ENCODE measurements at regions not wholly inside any gene's neighbourhood (a gene's known extent, or its start where the extent isn't known, plus 50 kb on each side); places are given as distances from the start of the nearest gene placed in this dataset.

- TF ChIP-seq HNF4G (IDR thresholded peaks at IDR 0.05), result no peak
- TF ChIP-seq TAF1 (conservative IDR thresholded peaks at IDR 0.05), result no peak
- TF ChIP-seq CTCF (IDR thresholded peaks at IDR 0.05; ENCODE audit: low read depth, low read length, missing input control), result no peak
- TF ChIP-seq SP1 (IDR thresholded peaks at IDR 0.05), result no peak
- no peak for TF ChIP-seq MAX (IDR thresholded peaks at IDR 0.05)
- no peak for TF ChIP-seq ZBTB33 (IDR thresholded peaks at IDR 0.05)
- TF ChIP-seq GABPA (IDR thresholded peaks at IDR 0.05 in 1 of 2, conservative IDR thresholded peaks at IDR 0.05 in 1 of 2), result no peak
- TF ChIP-seq NR2F2 (IDR thresholded peaks at IDR 0.05), result no peak
- no peak for TF ChIP-seq RAD21 (IDR thresholded peaks at IDR 0.05)
- TF ChIP-seq JUND (IDR thresholded peaks at IDR 0.05), result no peak
- TF ChIP-seq ATF3 (IDR thresholded peaks at IDR 0.05), result no peak
These were observed 103.7 kb upstream of the ASIC2 start for GRCh38 chr17:33396818-33397217.

Data from liver (tissue), 3 donors.